GM23338 (cell line): ENCODE measurements at regions not wholly inside any gene's neighbourhood (a gene's known extent, or its start where the extent isn't known, plus 50 kb on each side); places are given as distances from the start of the nearest gene placed in this dataset.

Experiments
- CREB1 ChIP-seq: fragments of 250-450 bp; sonication (Bioruptor Pico); IDR thresholded peaks from 2 replicates; pipeline ENCODE4 v1.5.0; 2020; ENCODE audit warnings: low read depth, mild to moderate bottlenecking, moderate library complexity
- EZH2 ChIP-seq: fragments of 200-600 bp; sonication (generic); IDR thresholded peaks from one replicate; pipeline ENCODE4 v1.8.0; 2017; ENCODE audit warnings: antibody characterized with exemption, mild to moderate bottlenecking, low read depth; ENCODE audit not compliant: unreplicated experiment
- EZH2phosphoT487 ChIP-seq: fragments of 200-600 bp; sonication (generic); IDR thresholded peaks from one replicate; pipeline ENCODE4 v1.8.1; 2018; ENCODE audit warnings: antibody characterized with exemption; ENCODE audit not compliant: unreplicated experiment
- JUNB ChIP-seq: IDR thresholded peaks from one replicate; pipeline ENCODE4 v1.6.1; 2016; ENCODE audit warnings: antibody characterized with exemption; ENCODE audit not compliant: unreplicated experiment
- NANOG ChIP-seq: IDR thresholded peaks from 2 replicates; pipeline ENCODE4 v1.6.1; 2016; ENCODE audit warnings: antibody characterized with exemption, borderline replicate concordance
- POLR2AphosphoS5 ChIP-seq: IDR thresholded peaks from 2 replicates; pipeline ENCODE4 v1.6.1; 2016; ENCODE audit warnings: antibody characterized with exemption, low read depth
- STAT1 ChIP-seq: IDR thresholded peaks from one replicate; pipeline ENCODE4 v1.6.1; 2016; ENCODE audit warnings: antibody characterized with exemption; ENCODE audit not compliant: unreplicated experiment
- ZNF331 ChIP-seq: fragments of 250-450 bp; sonication (Bioruptor Pico); IDR thresholded peaks from 2 replicates; pipeline ENCODE4 v1.5.0; 2020; ENCODE audit warnings: low read depth, mild to moderate bottlenecking, moderate library complexity
- TF ChIP-seq, protein P1 (sequence below), 2 experiments: fragments of 200-600 bp in 1 of 2; sonication (generic) in 1 of 2; conservative IDR thresholded peaks; 2 replicates each; pipeline versions ENCODE4 v1.5.1 to v1.6.1; 2016 to 2017; ENCODE audit warnings: antibody characterized with exemption in 2 of 2, low read depth in 2 of 2, mild to moderate bottlenecking in 2 of 2, moderate library complexity in 1 of 2
- TF ChIP-seq, protein P2 (sequence below): IDR thresholded peaks from one replicate; pipeline ENCODE4 v1.6.1; 2018; ENCODE audit warnings: antibody characterized with exemption; ENCODE audit not compliant: unreplicated experiment
- TF ChIP-seq, protein P3 (sequence below): IDR thresholded peaks from 2 replicates; pipeline ENCODE4 v1.6.1; 2016; ENCODE audit warnings: antibody characterized with exemption
- TF ChIP-seq, protein P4 (sequence below): fragments of 250-450 bp; sonication (Bioruptor Pico); IDR thresholded peaks from 2 replicates; pipeline ENCODE4 v1.5.0; 2020; ENCODE audit warnings: mild to moderate bottlenecking, moderate library complexity

DNA sequence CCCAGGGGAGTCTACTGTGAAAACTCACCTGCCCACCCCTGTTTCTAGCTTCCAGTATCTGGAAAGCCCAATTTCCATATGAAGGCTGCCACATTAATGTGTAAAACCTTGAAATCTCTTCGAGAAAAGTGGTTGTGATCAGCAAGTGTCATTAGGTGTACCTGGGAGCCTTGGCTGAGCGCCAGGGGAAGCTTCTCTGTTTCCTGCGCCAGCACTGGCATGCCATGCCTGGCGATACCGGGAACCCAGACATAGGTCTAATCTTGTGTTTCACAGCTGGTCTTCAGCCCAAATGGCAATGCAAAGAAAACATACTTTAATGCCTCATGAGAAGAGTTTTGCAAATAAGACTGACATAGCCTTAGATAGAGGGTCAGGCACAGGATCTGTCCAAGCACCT lies 101.6 kb downstream of the TENT4A start:
- TF ChIP-seq EZH2, result no peak
- TF ChIP-seq, protein P1, sequence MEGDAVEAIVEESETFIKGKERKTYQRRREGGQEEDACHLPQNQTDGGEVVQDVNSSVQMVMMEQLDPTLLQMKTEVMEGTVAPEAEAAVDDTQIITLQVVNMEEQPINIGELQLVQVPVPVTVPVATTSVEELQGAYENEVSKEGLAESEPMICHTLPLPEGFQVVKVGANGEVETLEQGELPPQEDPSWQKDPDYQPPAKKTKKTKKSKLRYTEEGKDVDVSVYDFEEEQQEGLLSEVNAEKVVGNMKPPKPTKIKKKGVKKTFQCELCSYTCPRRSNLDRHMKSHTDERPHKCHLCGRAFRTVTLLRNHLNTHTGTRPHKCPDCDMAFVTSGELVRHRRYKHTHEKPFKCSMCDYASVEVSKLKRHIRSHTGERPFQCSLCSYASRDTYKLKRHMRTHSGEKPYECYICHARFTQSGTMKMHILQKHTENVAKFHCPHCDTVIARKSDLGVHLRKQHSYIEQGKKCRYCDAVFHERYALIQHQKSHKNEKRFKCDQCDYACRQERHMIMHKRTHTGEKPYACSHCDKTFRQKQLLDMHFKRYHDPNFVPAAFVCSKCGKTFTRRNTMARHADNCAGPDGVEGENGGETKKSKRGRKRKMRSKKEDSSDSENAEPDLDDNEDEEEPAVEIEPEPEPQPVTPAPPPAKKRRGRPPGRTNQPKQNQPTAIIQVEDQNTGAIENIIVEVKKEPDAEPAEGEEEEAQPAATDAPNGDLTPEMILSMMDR (conservative IDR thresholded peaks at IDR 0.05; ENCODE audit: low read depth in 2 of 2), result no peak
- TF ChIP-seq POLR2AphosphoS5, result no peak
- TF ChIP-seq, protein P2, sequence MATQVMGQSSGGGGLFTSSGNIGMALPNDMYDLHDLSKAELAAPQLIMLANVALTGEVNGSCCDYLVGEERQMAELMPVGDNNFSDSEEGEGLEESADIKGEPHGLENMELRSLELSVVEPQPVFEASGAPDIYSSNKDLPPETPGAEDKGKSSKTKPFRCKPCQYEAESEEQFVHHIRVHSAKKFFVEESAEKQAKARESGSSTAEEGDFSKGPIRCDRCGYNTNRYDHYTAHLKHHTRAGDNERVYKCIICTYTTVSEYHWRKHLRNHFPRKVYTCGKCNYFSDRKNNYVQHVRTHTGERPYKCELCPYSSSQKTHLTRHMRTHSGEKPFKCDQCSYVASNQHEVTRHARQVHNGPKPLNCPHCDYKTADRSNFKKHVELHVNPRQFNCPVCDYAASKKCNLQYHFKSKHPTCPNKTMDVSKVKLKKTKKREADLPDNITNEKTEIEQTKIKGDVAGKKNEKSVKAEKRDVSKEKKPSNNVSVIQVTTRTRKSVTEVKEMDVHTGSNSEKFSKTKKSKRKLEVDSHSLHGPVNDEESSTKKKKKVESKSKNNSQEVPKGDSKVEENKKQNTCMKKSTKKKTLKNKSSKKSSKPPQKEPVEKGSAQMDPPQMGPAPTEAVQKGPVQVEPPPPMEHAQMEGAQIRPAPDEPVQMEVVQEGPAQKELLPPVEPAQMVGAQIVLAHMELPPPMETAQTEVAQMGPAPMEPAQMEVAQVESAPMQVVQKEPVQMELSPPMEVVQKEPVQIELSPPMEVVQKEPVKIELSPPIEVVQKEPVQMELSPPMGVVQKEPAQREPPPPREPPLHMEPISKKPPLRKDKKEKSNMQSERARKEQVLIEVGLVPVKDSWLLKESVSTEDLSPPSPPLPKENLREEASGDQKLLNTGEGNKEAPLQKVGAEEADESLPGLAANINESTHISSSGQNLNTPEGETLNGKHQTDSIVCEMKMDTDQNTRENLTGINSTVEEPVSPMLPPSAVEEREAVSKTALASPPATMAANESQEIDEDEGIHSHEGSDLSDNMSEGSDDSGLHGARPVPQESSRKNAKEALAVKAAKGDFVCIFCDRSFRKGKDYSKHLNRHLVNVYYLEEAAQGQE, result no peak
- no peak for TF ChIP-seq EZH2phosphoT487
- no peak for TF ChIP-seq NANOG
- TF ChIP-seq, protein P3, sequence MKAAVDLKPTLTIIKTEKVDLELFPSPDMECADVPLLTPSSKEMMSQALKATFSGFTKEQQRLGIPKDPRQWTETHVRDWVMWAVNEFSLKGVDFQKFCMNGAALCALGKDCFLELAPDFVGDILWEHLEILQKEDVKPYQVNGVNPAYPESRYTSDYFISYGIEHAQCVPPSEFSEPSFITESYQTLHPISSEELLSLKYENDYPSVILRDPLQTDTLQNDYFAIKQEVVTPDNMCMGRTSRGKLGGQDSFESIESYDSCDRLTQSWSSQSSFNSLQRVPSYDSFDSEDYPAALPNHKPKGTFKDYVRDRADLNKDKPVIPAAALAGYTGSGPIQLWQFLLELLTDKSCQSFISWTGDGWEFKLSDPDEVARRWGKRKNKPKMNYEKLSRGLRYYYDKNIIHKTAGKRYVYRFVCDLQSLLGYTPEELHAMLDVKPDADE, result no peak
- no peak for TF ChIP-seq CREB1 (CRISPR knock-in tag)
- TF ChIP-seq, protein P4, sequence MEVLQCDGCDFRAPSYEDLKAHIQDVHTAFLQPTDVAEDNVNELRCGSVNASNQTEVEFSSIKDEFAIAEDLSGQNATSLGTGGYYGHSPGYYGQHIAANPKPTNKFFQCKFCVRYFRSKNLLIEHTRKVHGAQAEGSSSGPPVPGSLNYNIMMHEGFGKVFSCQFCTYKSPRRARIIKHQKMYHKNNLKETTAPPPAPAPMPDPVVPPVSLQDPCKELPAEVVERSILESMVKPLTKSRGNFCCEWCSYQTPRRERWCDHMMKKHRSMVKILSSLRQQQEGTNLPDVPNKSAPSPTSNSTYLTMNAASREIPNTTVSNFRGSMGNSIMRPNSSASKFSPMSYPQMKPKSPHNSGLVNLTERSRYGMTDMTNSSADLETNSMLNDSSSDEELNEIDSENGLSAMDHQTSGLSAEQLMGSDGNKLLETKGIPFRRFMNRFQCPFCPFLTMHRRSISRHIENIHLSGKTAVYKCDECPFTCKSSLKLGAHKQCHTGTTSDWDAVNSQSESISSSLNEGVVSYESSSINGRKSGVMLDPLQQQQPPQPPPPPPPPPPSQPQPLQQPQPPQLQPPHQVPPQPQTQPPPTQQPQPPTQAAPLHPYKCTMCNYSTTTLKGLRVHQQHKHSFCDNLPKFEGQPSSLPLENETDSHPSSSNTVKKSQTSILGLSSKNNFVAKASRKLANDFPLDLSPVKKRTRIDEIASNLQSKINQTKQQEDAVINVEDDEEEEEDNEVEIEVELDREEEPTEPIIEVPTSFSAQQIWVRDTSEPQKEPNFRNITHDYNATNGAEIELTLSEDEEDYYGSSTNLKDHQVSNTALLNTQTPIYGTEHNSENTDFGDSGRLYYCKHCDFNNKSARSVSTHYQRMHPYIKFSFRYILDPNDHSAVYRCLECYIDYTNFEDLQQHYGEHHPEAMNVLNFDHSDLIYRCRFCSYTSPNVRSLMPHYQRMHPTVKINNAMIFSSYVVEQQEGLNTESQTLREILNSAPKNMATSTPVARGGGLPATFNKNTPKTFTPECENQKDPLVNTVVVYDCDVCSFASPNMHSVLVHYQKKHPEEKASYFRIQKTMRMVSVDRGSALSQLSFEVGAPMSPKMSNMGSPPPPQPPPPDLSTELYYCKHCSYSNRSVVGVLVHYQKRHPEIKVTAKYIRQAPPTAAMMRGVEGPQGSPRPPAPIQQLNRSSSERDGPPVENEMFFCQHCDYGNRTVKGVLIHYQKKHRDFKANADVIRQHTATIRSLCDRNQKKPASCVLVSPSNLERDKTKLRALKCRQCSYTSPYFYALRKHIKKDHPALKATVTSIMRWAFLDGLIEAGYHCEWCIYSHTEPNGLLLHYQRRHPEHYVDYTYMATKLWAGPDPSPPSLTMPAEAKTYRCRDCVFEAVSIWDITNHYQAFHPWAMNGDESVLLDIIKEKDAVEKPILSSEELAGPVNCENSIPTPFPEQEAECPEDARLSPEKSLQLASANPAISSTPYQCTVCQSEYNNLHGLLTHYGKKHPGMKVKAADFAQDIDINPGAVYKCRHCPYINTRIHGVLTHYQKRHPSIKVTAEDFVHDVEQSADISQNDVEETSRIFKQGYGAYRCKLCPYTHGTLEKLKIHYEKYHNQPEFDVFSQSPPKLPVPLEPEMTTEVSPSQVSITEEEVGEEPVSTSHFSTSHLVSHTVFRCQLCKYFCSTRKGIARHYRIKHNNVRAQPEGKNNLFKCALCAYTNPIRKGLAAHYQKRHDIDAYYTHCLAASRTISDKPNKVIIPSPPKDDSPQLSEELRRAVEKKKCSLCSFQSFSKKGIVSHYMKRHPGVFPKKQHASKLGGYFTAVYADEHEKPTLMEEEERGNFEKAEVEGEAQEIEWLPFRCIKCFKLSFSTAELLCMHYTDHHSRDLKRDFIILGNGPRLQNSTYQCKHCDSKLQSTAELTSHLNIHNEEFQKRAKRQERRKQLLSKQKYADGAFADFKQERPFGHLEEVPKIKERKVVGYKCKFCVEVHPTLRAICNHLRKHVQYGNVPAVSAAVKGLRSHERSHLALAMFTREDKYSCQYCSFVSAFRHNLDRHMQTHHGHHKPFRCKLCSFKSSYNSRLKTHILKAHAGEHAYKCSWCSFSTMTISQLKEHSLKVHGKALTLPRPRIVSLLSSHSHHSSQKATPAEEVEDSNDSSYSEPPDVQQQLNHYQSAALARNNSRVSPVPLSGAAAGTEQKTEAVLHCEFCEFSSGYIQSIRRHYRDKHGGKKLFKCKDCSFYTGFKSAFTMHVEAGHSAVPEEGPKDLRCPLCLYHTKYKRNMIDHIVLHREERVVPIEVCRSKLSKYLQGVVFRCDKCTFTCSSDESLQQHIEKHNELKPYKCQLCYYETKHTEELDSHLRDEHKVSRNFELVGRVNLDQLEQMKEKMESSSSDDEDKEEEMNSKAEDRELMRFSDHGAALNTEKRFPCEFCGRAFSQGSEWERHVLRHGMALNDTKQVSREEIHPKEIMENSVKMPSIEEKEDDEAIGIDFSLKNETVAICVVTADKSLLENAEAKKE (CRISPR knock-in tag), result no peak
- TF ChIP-seq JUNB, result no peak
- TF ChIP-seq STAT1, result no peak
- TF ChIP-seq ZNF331 (CRISPR knock-in tag), result no peak
